ENCODE measurements at regions not wholly inside any gene's neighbourhood (a gene's known extent, or its start where the extent isn't known, plus 50 kb on each side); places are given as distances from the start of the nearest gene placed in this dataset.
A peak's percentile ranks its signal among the peaks of the same experiment; 100 is the strongest.

GRCh38 chrX:9269134-9269533 is 195.7 kb upstream of the TBL1X start:
- intact Hi-C loops (cut with DNase I): no loop called here
- H3K36me3 ChIP-seq: no peaks in the 10 kb centered on the region
- 94 to 98% methylated on average over 4 of the region's 4 CpGs for WGBS, 2 donors
- no peak overlapping the region for H3K27ac ChIP-seq
- peaks cover 0 to 32% (median 0%) of the 10 kb centered on the region in 7 donors for H3K27me3 ChIP-seq
- no peak overlapping the region for H3K4me3 ChIP-seq
- no peak for ATAC-seq
- peaks cover 0 to 8% (median 0%) of the 10 kb centered on the region in 11 donors for H3K9me3 ChIP-seq
- no peaks in the 10 kb centered on the region for H3K4me1 ChIP-seq
- TF ChIP-seq CTCF (IDR thresholded peaks at IDR 0.05): no peak
- DNase-seq: no peak

- no peak for ATAC-seq
- Histone ChIP-seq H3K9me3 (peaks cover 0 to 9% (median 0%) of the 10 kb centered on the region in 11 donors), H3K36me3 (no peaks in the 10 kb centered on the region), H3K27ac (no peak overlapping the region), H3K27me3 (peaks cover 0 to 30% (median 0%) of the 10 kb centered on the region in 7 donors), H3K4me1 (no peaks in the 10 kb centered on the region), H3K4me3 (no peak overlapping the region)
- DNase-seq: no peak
- TF ChIP-seq CTCF (IDR thresholded peaks at IDR 0.05): no peak
- intact Hi-C loops (cut with DNase I): no loop called here
- 83 to 86% methylated on average over 13 of the region's 13 CpGs for WGBS, 2 donors
Observed at GRCh38 chrX:9271789-9272525, 192.9 kb upstream of the TBL1X start.

- no peak overlapping the region for H3K27ac ChIP-seq
- intact Hi-C loops (cut with DNase I): no loop called here
- H3K4me3 ChIP-seq: no peak overlapping the region
- ATAC-seq (no peak), DNase-seq (no peak)
- H3K36me3 ChIP-seq: no peaks in the 10 kb centered on the region
- H3K27me3 ChIP-seq: peaks cover 0 to 16% (median 0%) of the 10 kb centered on the region in 7 donors
- H3K9me3 ChIP-seq: peaks cover 0 to 9% (median 0%) of the 10 kb centered on the region in 11 donors
- WGBS, 2 donors: 91 to 96% methylated on average over 1 of the region's 1 CpG
- no peaks in the 10 kb centered on the region for H3K4me1 ChIP-seq
- TF ChIP-seq CTCF (IDR thresholded peaks at IDR 0.05): no peak
Observed at GRCh38 chrX:9273744-9274143, 191.1 kb upstream of the TBL1X start.

GRCh38 chrX:9278475-9279233 is 186.2 kb upstream of the TBL1X start:
- Histone ChIP-seq H3K4me1 (peaks cover 0 to 18% (median 0%) of the 10 kb centered on the region in 9 donors), H3K4me3 (peak overlapping the region in 2 of 10 donors; percentile 1 to 10), H3K9me3 (peaks cover 0 to 6% (median 0%) of the 10 kb centered on the region in 11 donors), H3K36me3 (no peaks in the 10 kb centered on the region), H3K27me3 (peaks cover 0 to 10% (median 0%) of the 10 kb centered on the region in 7 donors), H3K27ac (peak overlapping the region in 1 of 10 donors; percentile 68)
- no peak for TF ChIP-seq CTCF (IDR thresholded peaks at IDR 0.05)
- ATAC-seq (peak in 1 of 8 donors; percentile 34), DNase-seq (no peak)
- WGBS, 2 donors: 72 to 74% methylated on average over 7 of the region's 7 CpGs
- intact Hi-C loops (cut with DNase I): no loop called here

All from heart right ventricle (tissue), 16 donors.